Aorta (tissue), 5 donors: ENCODE measurements at regions not wholly inside any gene's neighbourhood (a gene's known extent, or its start where the extent isn't known, plus 50 kb on each side); places are given as distances from the start of the nearest gene placed in this dataset.
"Not testable (repeated sequence)": the region's sequence is repeated elsewhere in the genome, so short reads cannot be mapped to it uniquely, and the experiment has no call there.

Source experiments
- ATAC-seq: fragments of 200-7000 bp; cut with Tn5 transposase; one replicate; pipeline ENCODE4 v1.9.1; 2022; ENCODE audit warnings: moderate library complexity; ENCODE audit not compliant: low FRiP score
- DNase-seq, 2 donors: peaks; one replicate each; pipeline ENCODE4 v3.0.0-alpha.2; 2020
- H3K27ac ChIP-seq, 2 donors: one replicate each; pipeline ENCODE4 v1.5.1; 2013; ENCODE audit warnings: low read length in 2 of 2, mild to moderate bottlenecking in 2 of 2, moderate library complexity in 2 of 2, control low read depth in 1 of 2, inconsistent platforms in 1 of 2, low read depth in 1 of 2
- H3K27me3 ChIP-seq, 2 donors: one replicate each; pipeline ENCODE4 v1.6.1; 2013; ENCODE audit warnings: control low read depth in 1 of 2, low read length in 1 of 2, mild to moderate bottlenecking in 1 of 2, moderate library complexity in 1 of 2; ENCODE audit not compliant: insufficient read depth in 2 of 2, control insufficient read depth in 1 of 2
- H3K36me3 ChIP-seq, 2 donors: one replicate each; pipeline ENCODE4 v1.6.1; 2013; ENCODE audit warnings: control low read depth in 1 of 2, low read length in 1 of 2, mild to moderate bottlenecking in 1 of 2; ENCODE audit not compliant: insufficient read depth in 2 of 2, control insufficient read depth in 1 of 2
- H3K4me1 ChIP-seq, 2 donors: one replicate each; pipeline ENCODE4 v1.6.1; 2013; ENCODE audit warnings: low read length in 2 of 2, control low read depth in 1 of 2, mild to moderate bottlenecking in 1 of 2, moderate library complexity in 1 of 2; ENCODE audit not compliant: insufficient read depth in 2 of 2, control insufficient read depth in 1 of 2
- H3K4me3 ChIP-seq, 2 donors: one replicate each; pipeline ENCODE4 v1.5.1; 2013; ENCODE audit warnings: low read length in 2 of 2, control low read depth in 1 of 2, mild to moderate bottlenecking in 1 of 2
- H3K9me3 ChIP-seq: one replicate; pipeline ENCODE4 v1.6.1; 2013; ENCODE audit warnings: mild to moderate bottlenecking, low read length; ENCODE audit not compliant: control insufficient read depth
- WGBS, 2 donors: extraction: QIAGEN DNeasy Blood & Tissue Kit; methylation state at CpG; one replicate each; pipeline ENCODE4 v1.1.7; 2013; 5-methylcytosine and 5-hydroxymethylcytosine counted together
- intact Hi-C, 2 donors: fragments of 100-400 bp; cut with DNase I; formaldehyde crosslinking; loops; one replicate each; pipeline versions ENCODE4 v1.14.2 to v1.15.0; 2022
- donor health status: healthy with polysubstance abuse.
- donor health status: Bipolar disorder and iron deficiency.
- donor health status: DM: no; HTN: no; CAD: no.
- donor health status: DM: no; HTN: no; CAD: no.
- donor health status: DM: yes; HTN: yes; CAD: no.

DNA sequence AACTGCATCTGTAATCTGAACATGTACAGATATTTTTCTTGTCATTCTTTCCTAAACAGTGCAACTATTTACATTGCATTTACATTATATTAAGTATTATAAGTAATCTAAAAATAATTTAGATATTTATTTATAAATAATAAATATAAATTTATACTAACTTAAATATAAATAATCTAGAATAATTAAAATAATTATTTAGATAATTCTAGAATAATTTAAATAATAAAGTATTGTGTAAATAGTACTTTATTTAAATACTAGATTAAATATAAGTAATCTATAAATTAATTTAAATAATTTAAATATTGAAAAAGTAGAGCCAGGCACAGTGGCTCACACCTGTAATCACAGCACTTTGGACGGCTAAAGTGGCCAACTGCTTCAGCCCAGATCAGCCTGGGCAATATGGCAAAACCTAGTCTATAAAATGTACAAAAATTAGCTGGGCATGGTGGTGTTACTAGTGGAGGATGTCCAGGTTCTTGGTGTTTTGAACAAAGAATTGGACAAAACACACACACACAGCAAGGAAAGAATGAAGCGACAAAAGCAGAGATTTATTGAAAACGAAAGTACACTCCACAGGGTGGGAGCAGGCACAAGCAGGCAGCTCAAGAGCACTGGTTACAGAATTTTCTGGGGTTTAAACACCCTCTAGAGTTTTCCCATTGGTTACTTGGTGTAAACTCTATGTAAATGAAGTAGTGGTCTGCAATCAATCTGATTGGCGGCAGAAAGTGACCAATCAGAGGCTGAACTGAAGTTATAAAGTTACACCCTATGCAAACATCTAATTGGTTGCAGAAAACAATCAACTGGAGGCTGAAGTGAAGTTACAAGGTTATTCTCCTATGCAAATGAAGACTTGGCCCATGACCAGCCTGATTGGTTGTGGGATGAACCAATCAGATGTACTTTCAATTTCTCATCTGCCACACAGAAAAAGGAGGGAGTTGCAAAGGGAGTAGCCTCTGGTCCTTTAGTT, 100.2 kb upstream of the SP4 start:
- H3K4me1 ChIP-seq: no peaks in the 10 kb centered on the region
- intact Hi-C loops: no loop called here
- WGBS, 2 donors: 91% methylated on average over 4 of the region's 4 CpGs

GRCh38 chr7:21330462-21331178, 97.3 kb upstream of the SP4 start:
- no peaks in the 10 kb centered on the region for H3K36me3 ChIP-seq
- peak; percentile 54 for ATAC-seq
- H3K27me3 ChIP-seq: no peaks in the 10 kb centered on the region
- H3K4me3 ChIP-seq: no peak overlapping the region
- no peaks in the 10 kb centered on the region for H3K4me1 ChIP-seq
- DNase-seq: peak in 1 of 2 donors; percentile 68
- H3K27ac ChIP-seq: no peak overlapping the region
- 93 to 97% methylated on average over 31 of the region's 31 CpGs for WGBS, 2 donors
- intact Hi-C loops: no loop called here
- no peaks in the 10 kb centered on the region for H3K9me3 ChIP-seq

More for the DNA sequence above, 100.2 kb upstream of the SP4 start:
- H3K27ac ChIP-seq: no peak overlapping the region
- ATAC-seq: no peak
- DNase-seq: no peak
- no peaks in the 10 kb centered on the region for H3K27me3 ChIP-seq
- no peaks in the 10 kb centered on the region for H3K36me3 ChIP-seq
- no peak overlapping the region for H3K4me3 ChIP-seq
- no peaks in the 10 kb centered on the region for H3K9me3 ChIP-seq

DNA sequence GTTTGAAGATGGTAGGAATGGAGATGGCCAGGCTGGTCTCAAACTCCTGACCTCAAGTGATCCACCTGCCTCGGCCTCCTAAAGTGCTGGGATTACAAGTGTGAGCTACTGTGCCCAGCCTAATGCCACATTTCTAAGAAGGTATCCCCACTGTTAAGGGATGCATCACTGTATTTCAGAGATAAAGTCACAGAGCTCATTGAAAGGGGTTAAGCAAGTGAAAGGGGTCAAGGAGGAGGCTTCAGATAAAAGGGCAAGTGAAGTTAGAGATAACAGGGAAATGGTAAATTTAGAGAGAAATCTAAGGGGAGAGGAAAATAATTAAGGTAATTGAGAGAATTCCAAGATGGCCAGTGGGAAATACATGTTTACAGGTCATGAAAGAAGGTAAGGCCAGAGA, 93.0 kb upstream of the SP4 start:
- Histone ChIP-seq H3K9me3 (no peaks in the 10 kb centered on the region), H3K27me3 (no peaks in the 10 kb centered on the region), H3K4me3 (no peak overlapping the region), H3K27ac (no peak overlapping the region), H3K4me1 (no peaks in the 10 kb centered on the region), H3K36me3 (no peaks in the 10 kb centered on the region)
- DNase-seq (no peak), ATAC-seq (no peak)
- WGBS, 2 donors: 86 to 89% methylated on average over 1 of the region's 1 CpG
- intact Hi-C loops: no loop called here

DNA sequence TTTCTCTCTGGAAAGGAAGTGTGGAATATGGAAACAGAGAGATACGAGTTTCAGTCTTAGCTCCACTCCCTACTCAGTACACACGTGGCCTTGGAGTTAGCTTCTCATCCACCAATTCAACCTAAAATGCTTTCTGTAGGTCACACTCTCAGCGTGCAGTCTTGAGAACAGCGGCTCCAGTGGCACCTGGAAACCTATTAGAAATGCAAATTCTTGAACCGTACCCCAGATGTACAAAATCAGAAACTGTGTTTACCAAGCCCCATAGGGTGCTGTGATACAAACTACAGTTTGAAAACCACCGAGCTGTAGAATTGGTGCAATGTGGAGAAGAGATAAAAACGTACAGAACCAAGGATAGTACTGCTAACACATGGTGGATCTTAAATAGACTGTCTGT, 91.1 kb upstream of the SP4 start:
- H3K36me3 ChIP-seq: no peaks in the 10 kb centered on the region
- H3K27ac ChIP-seq: no peak overlapping the region
- H3K27me3 ChIP-seq: no peaks in the 10 kb centered on the region
- H3K4me3 ChIP-seq: no peak overlapping the region
- intact Hi-C loops: no loop called here
- no peaks in the 10 kb centered on the region for H3K9me3 ChIP-seq
- no peak for ATAC-seq
- WGBS, 2 donors: 77 to 79% methylated on average over 7 of the region's 7 CpGs
- H3K4me1 ChIP-seq: no peaks in the 10 kb centered on the region
- no peak for DNase-seq

- DNase-seq (no peak), ATAC-seq (no peak)
- no peaks in the 10 kb centered on the region for H3K9me3 ChIP-seq
- H3K27ac ChIP-seq: no peak overlapping the region
- no peaks in the 10 kb centered on the region for H3K27me3 ChIP-seq
- WGBS, 2 donors: 47 to 57% methylated on average over 4 of the region's 4 CpGs
- no peaks in the 10 kb centered on the region for H3K4me1 ChIP-seq
- H3K4me3 ChIP-seq: no peak overlapping the region
- no peaks in the 10 kb centered on the region for H3K36me3 ChIP-seq
- intact Hi-C loops: no loop called here
These were observed 89.1 kb upstream of the SP4 start for GRCh38 chr7:21338728-21339164.

- H3K4me3 ChIP-seq, intact Hi-C loops, H3K36me3 ChIP-seq, ATAC-seq, H3K27me3 ChIP-seq, DNase-seq, H3K9me3 ChIP-seq, H3K27ac ChIP-seq, H3K4me1 ChIP-seq: not testable (repeated sequence)
- WGBS, 2 donors: 17 to 24% methylated on average over 7 of the region's 7 CpGs
These were observed 83.0 kb upstream of the SP4 start for GRCh38 chr7:21344900-21345299.

- Histone ChIP-seq H3K36me3 (no peaks in the 10 kb centered on the region), H3K4me1 (no peaks in the 10 kb centered on the region), H3K27me3 (no peaks in the 10 kb centered on the region), H3K9me3 (no peaks in the 10 kb centered on the region), H3K4me3 (no peak overlapping the region), H3K27ac (no peak overlapping the region)
- intact Hi-C loops: no loop called here
- WGBS, 2 donors: 83% methylated on average over 9 of the region's 9 CpGs
- ATAC-seq: no peak
- no peak for DNase-seq
These were observed 82.5 kb upstream of the SP4 start for GRCh38 chr7:21345361-21345760.

DNA sequence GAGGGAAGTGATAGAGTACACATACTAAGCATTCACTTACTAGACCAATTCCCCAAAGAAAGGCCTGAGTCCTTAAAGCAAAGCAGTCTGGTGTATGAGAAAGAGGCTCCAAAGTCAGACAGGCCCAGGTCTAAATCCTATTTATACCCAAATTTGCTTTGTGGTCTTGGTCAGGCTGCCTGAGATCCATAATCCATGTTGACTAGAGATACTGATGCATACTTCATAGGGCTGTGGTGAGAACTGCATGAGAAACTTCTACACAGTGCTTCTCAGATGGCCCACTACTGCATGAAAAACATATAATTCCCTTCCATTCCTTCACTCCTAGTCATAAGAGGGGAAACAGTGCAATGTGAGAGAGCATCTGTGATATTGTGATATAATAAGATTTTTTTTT, 81.6 kb upstream of the SP4 start:
- Histone ChIP-seq H3K27ac (no peak overlapping the region), H3K4me3 (no peak overlapping the region), H3K4me1 (no peaks in the 10 kb centered on the region), H3K9me3 (no peaks in the 10 kb centered on the region), H3K36me3 (no peaks in the 10 kb centered on the region), H3K27me3 (no peaks in the 10 kb centered on the region)
- intact Hi-C loops: no loop called here
- ATAC-seq: no peak
- DNase-seq: no peak
